OCI-LY1 (cell line): ENCODE measurements at regions not wholly inside any gene's neighbourhood (a gene's known extent, or its start where the extent isn't known, plus 50 kb on each side); places are given as distances from the start of the nearest gene placed in this dataset.

ENCODE experiments used
- H2AFZ ChIP-seq: fragments of 200-600 bp; sonication (generic), shearing (Covaris generic); 2 replicates; pipeline ENCODE4 v1.6.0; 2014; ENCODE audit warnings: antibody characterized with exemption, mild to moderate bottlenecking, low read length
- H3F3A ChIP-seq: fragments of 200-600 bp; sonication (generic), shearing (Covaris generic); 2 replicates; pipeline ENCODE4 v1.6.0; 2014; ENCODE audit warnings: mild to moderate bottlenecking, antibody characterized with exemption, low read length, moderate library complexity; ENCODE audit not compliant: insufficient read depth
- H3K27ac ChIP-seq: fragments of 200-600 bp; sonication (generic); 2 replicates; pipeline ENCODE4 v1.5.1; 2014; ENCODE audit warnings: low read length, mixed run types, mild to moderate bottlenecking, low read depth; ENCODE audit not compliant: poor library complexity, severe bottlenecking
- H3K27me3 ChIP-seq: fragments of 200-600 bp; sonication (generic); 2 replicates; pipeline ENCODE4 v1.6.0; 2014; ENCODE audit warnings: antibody characterized with exemption, mild to moderate bottlenecking, low read length, moderate library complexity; ENCODE audit not compliant: insufficient read depth
- H3K36me3 ChIP-seq: fragments of 200-600 bp; sonication (generic); 2 replicates; pipeline ENCODE4 v1.6.1; 2014; ENCODE audit warnings: mild to moderate bottlenecking, antibody characterized with exemption, low read length, moderate library complexity, mixed read lengths; ENCODE audit not compliant: insufficient read depth
- H3K4me1 ChIP-seq: fragments of 200-600 bp; sonication (generic); 2 replicates; pipeline ENCODE4 v1.5.1; 2014; ENCODE audit warnings: mild to moderate bottlenecking, low read length, moderate library complexity; ENCODE audit not compliant: insufficient read depth, severe bottlenecking
- H3K4me2 ChIP-seq: fragments of 200-600 bp; sonication (generic), shearing (Covaris generic); 2 replicates; pipeline ENCODE4 v1.6.1; 2014; ENCODE audit warnings: low read length
- H3K4me3 ChIP-seq: fragments of 200-600 bp; sonication (generic); 2 replicates; pipeline ENCODE4 v1.5.1; 2014; ENCODE audit warnings: low read length, low read depth, mild to moderate bottlenecking, mixed read lengths; ENCODE audit not compliant: poor library complexity, severe bottlenecking
- H3K79me2 ChIP-seq: fragments of 200-600 bp; shearing (Covaris generic); 2 replicates; pipeline ENCODE4 v1.6.1; 2016; ENCODE audit warnings: mixed run types, low read length, mixed read lengths; ENCODE audit not compliant: insufficient read depth
- H3K9ac ChIP-seq: fragments of 200-600 bp; sonication (generic), shearing (Covaris generic); 2 replicates; pipeline ENCODE4 v1.6.1; 2014; ENCODE audit warnings: mild to moderate bottlenecking, low read length, mixed read lengths
- H3K9me2 ChIP-seq: fragments of 200-600 bp; sonication (generic), shearing (Covaris generic); 2 replicates; pipeline ENCODE4 v1.6.1; 2014; ENCODE audit warnings: low read depth, mild to moderate bottlenecking, low read length, mixed read lengths
- H3K9me3 ChIP-seq: fragments of 200-600 bp; shearing (Covaris generic); 2 replicates; pipeline ENCODE4 v1.6.1; 2014; ENCODE audit warnings: low read length, mixed read lengths
- H4K20me1 ChIP-seq: fragments of 200-600 bp; sonication (generic), shearing (Covaris generic); 2 replicates; pipeline ENCODE4 v1.6.0; 2016; ENCODE audit warnings: mild to moderate bottlenecking, low read length; ENCODE audit not compliant: insufficient read depth
- EZH2 ChIP-seq: fragments of 200-600 bp; sonication (generic), shearing (Covaris generic); IDR thresholded peaks from 2 replicates; pipeline ENCODE4 v1.8.0; 2017; ENCODE audit warnings: borderline replicate concordance, mixed run types, mild to moderate bottlenecking, antibody characterized with exemption, low read length, moderate library complexity, mixed read lengths
- TF ChIP-seq, protein P1 (sequence below): fragments of 200-600 bp; sonication (generic), shearing (Covaris generic); IDR thresholded peaks from 2 replicates; pipeline ENCODE4 v1.5.1; 2017; ENCODE audit warnings: mild to moderate bottlenecking, antibody characterized with exemption, low read length, moderate library complexity, mixed read lengths

DNA sequence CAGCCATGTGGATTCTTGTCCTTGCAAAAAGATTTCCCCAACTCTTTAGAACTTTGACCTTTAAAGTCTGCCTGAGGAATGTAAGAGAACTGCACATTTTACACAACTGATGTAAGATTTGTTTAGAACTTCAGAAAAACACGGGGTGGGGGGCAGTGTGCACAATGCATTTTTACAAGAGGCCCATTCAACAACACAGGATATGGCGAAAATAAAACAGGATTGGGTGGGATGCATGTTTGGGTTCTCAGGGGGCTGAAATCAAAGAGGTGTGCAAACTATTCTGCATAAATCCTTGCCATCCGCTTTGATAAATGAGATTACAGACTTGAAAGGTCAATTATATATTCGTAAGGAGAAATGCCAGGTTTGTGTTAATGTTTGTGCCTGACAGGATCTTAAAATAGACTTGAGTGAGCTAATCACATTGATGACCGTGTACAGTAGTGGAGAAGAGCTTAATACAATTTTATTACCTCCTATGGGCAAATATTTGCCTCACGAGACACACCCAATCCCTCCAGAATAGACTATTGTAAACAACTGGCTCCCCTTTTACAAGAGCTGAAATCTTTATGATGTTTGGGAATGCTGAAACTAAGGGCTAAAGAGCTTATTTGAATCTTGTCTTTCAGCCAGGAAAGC is 184.1 kb upstream of the LEF1 start:
- Histone ChIP-seq H3K9me3 (no peaks in the 10 kb centered on the region), H3K4me1 (no peaks in the 10 kb centered on the region), H3K27me3 (no peaks in the 10 kb centered on the region), H3K9me2 (no peaks in the 10 kb centered on the region), H3K4me2 (no peak overlapping the region), H3K36me3 (no peaks in the 10 kb centered on the region), H2AFZ (no peak overlapping the region), H3K4me3 (no peak overlapping the region), H3K9ac (no peak overlapping the region), H3K27ac (no peak overlapping the region), H3K79me2 (no peaks in the 10 kb centered on the region), H3F3A (no peaks in the 10 kb centered on the region), H4K20me1 (no peaks in the 10 kb centered on the region)
- no peak for TF ChIP-seq EZH2
- TF ChIP-seq, protein P1, sequence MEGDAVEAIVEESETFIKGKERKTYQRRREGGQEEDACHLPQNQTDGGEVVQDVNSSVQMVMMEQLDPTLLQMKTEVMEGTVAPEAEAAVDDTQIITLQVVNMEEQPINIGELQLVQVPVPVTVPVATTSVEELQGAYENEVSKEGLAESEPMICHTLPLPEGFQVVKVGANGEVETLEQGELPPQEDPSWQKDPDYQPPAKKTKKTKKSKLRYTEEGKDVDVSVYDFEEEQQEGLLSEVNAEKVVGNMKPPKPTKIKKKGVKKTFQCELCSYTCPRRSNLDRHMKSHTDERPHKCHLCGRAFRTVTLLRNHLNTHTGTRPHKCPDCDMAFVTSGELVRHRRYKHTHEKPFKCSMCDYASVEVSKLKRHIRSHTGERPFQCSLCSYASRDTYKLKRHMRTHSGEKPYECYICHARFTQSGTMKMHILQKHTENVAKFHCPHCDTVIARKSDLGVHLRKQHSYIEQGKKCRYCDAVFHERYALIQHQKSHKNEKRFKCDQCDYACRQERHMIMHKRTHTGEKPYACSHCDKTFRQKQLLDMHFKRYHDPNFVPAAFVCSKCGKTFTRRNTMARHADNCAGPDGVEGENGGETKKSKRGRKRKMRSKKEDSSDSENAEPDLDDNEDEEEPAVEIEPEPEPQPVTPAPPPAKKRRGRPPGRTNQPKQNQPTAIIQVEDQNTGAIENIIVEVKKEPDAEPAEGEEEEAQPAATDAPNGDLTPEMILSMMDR = no peak

DNA sequence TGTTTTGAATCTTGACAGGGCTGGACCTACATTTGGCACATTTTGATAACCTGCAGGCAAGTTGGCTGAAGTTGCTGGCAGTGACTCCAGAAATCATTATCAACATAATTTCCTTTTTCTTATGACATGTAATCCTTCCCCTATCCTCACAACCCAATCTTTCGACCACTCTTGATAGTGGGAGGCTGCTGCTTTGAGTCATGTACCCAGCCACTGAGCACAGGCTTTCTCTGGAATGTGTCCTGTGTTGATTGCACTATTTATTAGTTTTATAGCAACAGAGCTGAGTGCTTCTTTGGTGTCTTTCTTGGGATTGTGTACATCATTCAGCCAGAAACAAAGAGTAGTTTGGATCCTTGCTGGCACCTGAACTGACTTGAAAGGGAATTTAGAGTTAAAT is 183.1 kb upstream of the LEF1 start:
- no peaks in the 10 kb centered on the region for H3K9me2 ChIP-seq
- no peak overlapping the region for H3K27ac ChIP-seq
- no peaks in the 10 kb centered on the region for H4K20me1 ChIP-seq
- no peak for TF ChIP-seq EZH2
- TF ChIP-seq, protein P1 = no peak
- H3K27me3 ChIP-seq = no peaks in the 10 kb centered on the region
- no peaks in the 10 kb centered on the region for H3K4me1 ChIP-seq
- H3K79me2 ChIP-seq = no peaks in the 10 kb centered on the region
- no peaks in the 10 kb centered on the region for H3F3A ChIP-seq
- H3K9ac ChIP-seq = no peak overlapping the region
- H3K9me3 ChIP-seq = no peaks in the 10 kb centered on the region
- no peak overlapping the region for H2AFZ ChIP-seq
- H3K36me3 ChIP-seq = no peaks in the 10 kb centered on the region
- H3K4me3 ChIP-seq = no peak overlapping the region
- H3K4me2 ChIP-seq = no peak overlapping the region

DNA sequence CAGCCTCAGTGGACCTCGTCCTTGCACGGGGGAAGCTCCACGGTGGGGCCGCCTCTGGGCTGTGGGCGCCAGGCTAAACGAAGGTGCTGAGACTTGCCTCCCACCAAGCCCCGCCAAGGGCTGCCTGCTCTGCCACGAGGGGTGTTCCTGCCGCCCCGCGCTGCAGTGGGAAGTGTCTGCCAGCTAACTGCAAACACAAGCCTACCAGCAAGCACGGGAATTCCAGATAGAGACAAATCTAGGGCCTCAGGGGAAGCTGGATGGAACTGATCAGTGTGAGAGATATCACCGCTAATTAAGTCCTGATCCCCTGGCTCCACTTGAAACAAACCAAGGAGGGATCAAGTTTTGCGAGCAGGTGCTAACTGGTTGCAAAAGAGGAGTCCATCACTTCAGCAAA is 181.6 kb upstream of the LEF1 start:
- Histone ChIP-seq H3K36me3 (no peaks in the 10 kb centered on the region), H3F3A (no peaks in the 10 kb centered on the region), H3K9me3 (no peaks in the 10 kb centered on the region), H3K4me1 (no peaks in the 10 kb centered on the region), H3K79me2 (no peaks in the 10 kb centered on the region), H3K4me3 (no peak overlapping the region), H2AFZ (no peak overlapping the region), H3K9me2 (no peaks in the 10 kb centered on the region), H3K9ac (no peak overlapping the region), H4K20me1 (no peaks in the 10 kb centered on the region), H3K4me2 (no peak overlapping the region), H3K27me3 (no peaks in the 10 kb centered on the region), H3K27ac (no peak overlapping the region)
- no peak for TF ChIP-seq EZH2
- TF ChIP-seq, protein P1 = no peak
